ENCODE measurements at regions not wholly inside any gene's neighbourhood (a gene's known extent, or its start where the extent isn't known, plus 50 kb on each side); places are given as distances from the start of the nearest gene placed in this dataset.
"Not testable (repeated sequence)": the region's sequence is repeated elsewhere in the genome, so short reads cannot be mapped to it uniquely, and the experiment has no call there.

DNA sequence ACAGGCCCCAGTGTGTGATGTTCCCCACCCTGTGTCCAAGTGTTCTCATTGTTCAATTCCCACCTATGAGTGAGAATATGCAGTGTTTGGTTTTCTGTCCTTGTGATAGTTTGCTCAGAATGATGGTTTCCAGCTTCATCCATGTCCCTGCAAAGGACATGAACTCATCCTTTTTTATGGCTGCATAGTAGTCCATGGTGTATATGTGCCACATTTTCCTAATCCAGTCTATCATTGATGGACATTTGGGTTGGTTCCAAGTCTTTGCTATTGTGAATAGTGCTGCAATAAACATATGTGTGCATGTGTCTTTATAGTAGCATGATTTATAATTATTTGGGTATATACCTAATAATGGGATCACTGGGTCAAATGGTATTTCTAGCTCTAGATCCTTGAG, 115.0 kb upstream of the TBX18 start:
- TF ChIP-seq, protein P1, sequence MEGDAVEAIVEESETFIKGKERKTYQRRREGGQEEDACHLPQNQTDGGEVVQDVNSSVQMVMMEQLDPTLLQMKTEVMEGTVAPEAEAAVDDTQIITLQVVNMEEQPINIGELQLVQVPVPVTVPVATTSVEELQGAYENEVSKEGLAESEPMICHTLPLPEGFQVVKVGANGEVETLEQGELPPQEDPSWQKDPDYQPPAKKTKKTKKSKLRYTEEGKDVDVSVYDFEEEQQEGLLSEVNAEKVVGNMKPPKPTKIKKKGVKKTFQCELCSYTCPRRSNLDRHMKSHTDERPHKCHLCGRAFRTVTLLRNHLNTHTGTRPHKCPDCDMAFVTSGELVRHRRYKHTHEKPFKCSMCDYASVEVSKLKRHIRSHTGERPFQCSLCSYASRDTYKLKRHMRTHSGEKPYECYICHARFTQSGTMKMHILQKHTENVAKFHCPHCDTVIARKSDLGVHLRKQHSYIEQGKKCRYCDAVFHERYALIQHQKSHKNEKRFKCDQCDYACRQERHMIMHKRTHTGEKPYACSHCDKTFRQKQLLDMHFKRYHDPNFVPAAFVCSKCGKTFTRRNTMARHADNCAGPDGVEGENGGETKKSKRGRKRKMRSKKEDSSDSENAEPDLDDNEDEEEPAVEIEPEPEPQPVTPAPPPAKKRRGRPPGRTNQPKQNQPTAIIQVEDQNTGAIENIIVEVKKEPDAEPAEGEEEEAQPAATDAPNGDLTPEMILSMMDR (conservative IDR thresholded peaks at IDR 0.05 in 1 of 2, IDR thresholded peaks at IDR 0.05 in 1 of 2; ENCODE audit: extremely low read depth in 1 of 2, insufficient read depth in 1 of 2, low read depth in 1 of 2, low read length in 2 of 2): not testable (repeated sequence)
- not testable (repeated sequence) for TF ChIP-seq EZH2 (IDR thresholded peaks at IDR 0.05; ENCODE audit: borderline replicate concordance, low read length)
